ENCODE measurements at regions not wholly inside any gene's neighbourhood (a gene's known extent, or its start where the extent isn't known, plus 50 kb on each side); places are given as distances from the start of the nearest gene placed in this dataset.
"Not testable (repeated sequence)": the region's sequence is repeated elsewhere in the genome, so short reads cannot be mapped to it uniquely, and the experiment has no call there.

- DNase-seq = peak; percentile 72
Measured at GRCh38 chr4:100340512-100341485, 150.5 kb upstream of the DDIT4L start.

- no peak for DNase-seq
Measured at GRCh38 chr4:100339870-100340269, 149.6 kb upstream of the DDIT4L start.

GRCh38 chr4:100333491-100333890 is 143.2 kb upstream of the DDIT4L start:
- DNase-seq = not testable (repeated sequence)

GRCh38 chr4:100317032-100317864 is 127.0 kb upstream of the DDIT4L start:
- DNase-seq = no peak

- DNase-seq = no peak
Measured at GRCh38 chr4:100314057-100314456, 123.8 kb upstream of the DDIT4L start.

- DNase-seq = no peak
Measured at GRCh38 chr4:100312615-100313350, 122.5 kb upstream of the DDIT4L start.

GRCh38 chr4:100311181-100311580 is 120.9 kb upstream of the DDIT4L start:
- peak; percentile 57 for DNase-seq

- no peak for DNase-seq
Measured at GRCh38 chr4:100306018-100306417, 115.8 kb upstream of the DDIT4L start.

GRCh38 chr4:100302061-100303026 is 112.1 kb upstream of the DDIT4L start:
- no peak for DNase-seq

GRCh38 chr4:100299046-100299840 is 109.0 kb upstream of the DDIT4L start:
- DNase-seq = no peak

- no peak for DNase-seq
Measured at GRCh38 chr4:100295792-100296191, 105.5 kb upstream of the DDIT4L start.

GRCh38 chr4:100294356-100294755 is 104.1 kb upstream of the DDIT4L start:
- DNase-seq = no peak

- no peak for DNase-seq
Measured at GRCh38 chr4:100290585-100290984, 100.3 kb upstream of the DDIT4L start.

- no peak for DNase-seq
Measured at GRCh38 chr4:100289946-100290345, 99.7 kb upstream of the DDIT4L start.

- DNase-seq = no peak
Measured at GRCh38 chr4:100289530-100289888, 99.2 kb upstream of the DDIT4L start.

GRCh38 chr4:100288811-100289529 is 98.7 kb upstream of the DDIT4L start:
- DNase-seq = no peak

- no peak for DNase-seq
Measured at GRCh38 chr4:100288161-100288560, 97.9 kb upstream of the DDIT4L start.

- no peak for DNase-seq
Measured at GRCh38 chr4:100287534-100287933, 97.3 kb upstream of the DDIT4L start.

- no peak for DNase-seq
Measured at GRCh38 chr4:100286636-100287035, 96.4 kb upstream of the DDIT4L start.

GRCh38 chr4:100285121-100285520 is 94.9 kb upstream of the DDIT4L start:
- no peak for DNase-seq

Data from MV-4-11 (cell line).